ENCODE measurements at regions not wholly inside any gene's neighbourhood (a gene's known extent, or its start where the extent isn't known, plus 50 kb on each side); places are given as distances from the start of the nearest gene placed in this dataset.

DNA sequence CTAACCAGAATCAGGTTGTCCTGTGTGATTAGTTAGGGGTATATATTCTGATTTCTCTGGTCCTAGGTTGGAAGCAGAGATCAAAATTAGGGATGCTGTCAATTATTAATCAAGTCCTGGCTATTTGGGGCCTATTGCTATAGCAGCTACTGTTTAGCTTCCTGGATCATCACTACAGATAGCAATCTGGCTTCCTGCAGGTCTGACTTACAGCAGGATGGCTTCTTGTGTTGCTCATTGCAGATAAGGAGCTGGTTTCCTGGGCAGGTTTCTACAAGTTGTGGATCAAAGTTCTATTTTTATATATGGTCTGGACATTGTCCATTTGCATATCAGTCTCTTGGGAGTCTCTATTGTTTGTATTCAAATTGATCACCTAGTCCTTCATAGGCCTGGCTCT lies 57.7 kb upstream of the C4orf54 start:
- no peak for TF ChIP-seq ELF4 (IDR thresholded peaks at IDR 0.05)
- TF ChIP-seq L3MBTL2 (conservative IDR thresholded peaks at IDR 0.05): no peak
- no peak for TF ChIP-seq SP1 (IDR thresholded peaks at IDR 0.05)
- no peak for TF ChIP-seq FOXK2 (IDR thresholded peaks at IDR 0.05)
- TF ChIP-seq ZNF384 (IDR thresholded peaks at IDR 0.05): no peak
- TF ChIP-seq FOXA1 (IDR thresholded peaks at IDR 0.05): no peak
- TF ChIP-seq SUZ12 (IDR thresholded peaks at IDR 0.05): no peak
- no peak for TF ChIP-seq BHLHE40 (IDR thresholded peaks at IDR 0.05; ENCODE audit: borderline replicate concordance)
- TF ChIP-seq TARDBP (IDR thresholded peaks at IDR 0.05): no peak
- TF ChIP-seq FOXM1 (IDR thresholded peaks at IDR 0.05; ENCODE audit: borderline replicate concordance): no peak
- TF ChIP-seq ARNT (IDR thresholded peaks at IDR 0.05): no peak
- no peak for TF ChIP-seq HDGF (IDR thresholded peaks at IDR 0.05; ENCODE audit: borderline replicate concordance)
- TF ChIP-seq, protein P1, sequence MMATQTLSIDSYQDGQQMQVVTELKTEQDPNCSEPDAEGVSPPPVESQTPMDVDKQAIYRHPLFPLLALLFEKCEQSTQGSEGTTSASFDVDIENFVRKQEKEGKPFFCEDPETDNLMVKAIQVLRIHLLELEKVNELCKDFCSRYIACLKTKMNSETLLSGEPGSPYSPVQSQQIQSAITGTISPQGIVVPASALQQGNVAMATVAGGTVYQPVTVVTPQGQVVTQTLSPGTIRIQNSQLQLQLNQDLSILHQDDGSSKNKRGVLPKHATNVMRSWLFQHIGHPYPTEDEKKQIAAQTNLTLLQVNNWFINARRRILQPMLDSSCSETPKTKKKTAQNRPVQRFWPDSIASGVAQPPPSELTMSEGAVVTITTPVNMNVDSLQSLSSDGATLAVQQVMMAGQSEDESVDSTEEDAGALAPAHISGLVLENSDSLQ (IDR thresholded peaks at IDR 0.05): no peak

Data from HEK293T (cell line).